Osteoblast (primary cell): ENCODE measurements at regions not wholly inside any gene's neighbourhood (a gene's known extent, or its start where the extent isn't known, plus 50 kb on each side); places are given as distances from the start of the nearest gene placed in this dataset.

Experiments
- DNase-seq: peaks from one replicate; pipeline ENCODE4 v3.0.0; 2011; ENCODE audit warnings: low spot score, mixed read lengths; ENCODE audit not compliant: insufficient read length; ENCODE audit errors: missing footprints
- H2AFZ ChIP-seq: 2 replicates; pipeline ENCODE4 v1.6.0; 2011; ENCODE audit warnings: mild to moderate bottlenecking, low read length
- H3K27ac ChIP-seq: 2 replicates; pipeline ENCODE4 v1.5.1; 2011; ENCODE audit warnings: mild to moderate bottlenecking, low read depth, low read length, moderate library complexity
- H3K27me3 ChIP-seq: 2 replicates; pipeline ENCODE4 v1.6.0; 2012; ENCODE audit warnings: mild to moderate bottlenecking, control low read depth, inconsistent platforms, low read length, moderate library complexity; ENCODE audit not compliant: insufficient read depth
- H3K36me3 ChIP-seq: 2 replicates; pipeline ENCODE4 v1.5.1; 2011; ENCODE audit warnings: mild to moderate bottlenecking, low read length, control low read depth, moderate library complexity; ENCODE audit not compliant: insufficient read depth
- H3K4me1 ChIP-seq: 2 replicates; pipeline ENCODE4 v1.5.1; 2011; ENCODE audit warnings: mild to moderate bottlenecking, low read length, control low read depth, moderate library complexity; ENCODE audit not compliant: insufficient read depth
- H3K4me2 ChIP-seq: 2 replicates; pipeline ENCODE4 v1.6.0; 2011; ENCODE audit warnings: mild to moderate bottlenecking, low read length; ENCODE audit not compliant: insufficient read depth
- H3K4me3 ChIP-seq: fragments of 200-600 bp; sonication (generic); 3 replicates; pipeline ENCODE4 v1.5.1; 2012; ENCODE audit warnings: mild to moderate bottlenecking, low read length, inconsistent platforms; ENCODE audit not compliant: insufficient read depth
- H3K79me2 ChIP-seq: 2 replicates; pipeline ENCODE4 v1.6.0; 2012; ENCODE audit warnings: mild to moderate bottlenecking, low read length, control low read depth, inconsistent platforms; ENCODE audit not compliant: insufficient read depth
- H3K9me3 ChIP-seq: 2 replicates; pipeline ENCODE4 v1.5.1; 2011; ENCODE audit warnings: low read depth, low read length, control low read depth
- H4K20me1 ChIP-seq: 2 replicates; pipeline ENCODE4 v1.6.0; 2012; ENCODE audit warnings: mild to moderate bottlenecking, low read length, control low read depth; ENCODE audit not compliant: insufficient read depth
- CTCF ChIP-seq: IDR thresholded peaks from 2 replicates; pipeline ENCODE4 v1.5.1; 2011; ENCODE audit warnings: mild to moderate bottlenecking, low read depth, low read length, moderate library complexity; ENCODE audit errors: extremely low read depth

- Histone ChIP-seq H3K27me3 (no peaks in the 10 kb centered on the region), H2AFZ (no peak overlapping the region), H3K79me2 (no peaks in the 10 kb centered on the region), H3K9me3 (no peaks in the 10 kb centered on the region), H4K20me1 (no peaks in the 10 kb centered on the region), H3K36me3 (no peaks in the 10 kb centered on the region), H3K4me2 (no peak overlapping the region), H3K4me1 (no peaks in the 10 kb centered on the region), H3K4me3 (no peak overlapping the region), H3K27ac (no peak overlapping the region)
- no peak for DNase-seq
- no peak for TF ChIP-seq CTCF
Observed at GRCh38 chr1:208374391-208374941, 130.3 kb upstream of the PLXNA2 start.

GRCh38 chr1:208381481-208381880 is 137.3 kb upstream of the PLXNA2 start:
- TF ChIP-seq CTCF: no peak
- Histone ChIP-seq H3K4me2 (no peak overlapping the region), H4K20me1 (no peaks in the 10 kb centered on the region), H3K27ac (no peak overlapping the region), H3K36me3 (no peaks in the 10 kb centered on the region), H3K27me3 (no peaks in the 10 kb centered on the region), H3K4me3 (no peak overlapping the region), H2AFZ (no peak overlapping the region), H3K4me1 (no peaks in the 10 kb centered on the region), H3K9me3 (no peaks in the 10 kb centered on the region), H3K79me2 (no peaks in the 10 kb centered on the region)
- no peak for DNase-seq

- Histone ChIP-seq H3K36me3 (no peaks in the 10 kb centered on the region), H2AFZ (no peak overlapping the region), H3K4me2 (no peak overlapping the region), H3K9me3 (no peaks in the 10 kb centered on the region), H3K4me1 (no peaks in the 10 kb centered on the region), H3K27me3 (no peaks in the 10 kb centered on the region), H3K27ac (no peak overlapping the region), H3K79me2 (no peaks in the 10 kb centered on the region), H3K4me3 (no peak overlapping the region), H4K20me1 (no peaks in the 10 kb centered on the region)
- TF ChIP-seq CTCF: no peak
- DNase-seq: no peak
Observed at GRCh38 chr1:208387908-208388811, 144.0 kb upstream of the PLXNA2 start.

- no peak for TF ChIP-seq CTCF
- Histone ChIP-seq H3K4me2 (no peak overlapping the region), H2AFZ (no peak overlapping the region), H3K4me3 (no peak overlapping the region), H4K20me1 (no peaks in the 10 kb centered on the region), H3K9me3 (no peaks in the 10 kb centered on the region), H3K36me3 (no peaks in the 10 kb centered on the region), H3K4me1 (no peaks in the 10 kb centered on the region), H3K27ac (no peak overlapping the region), H3K79me2 (no peaks in the 10 kb centered on the region), H3K27me3 (no peaks in the 10 kb centered on the region)
- no peak for DNase-seq
Observed at GRCh38 chr1:208393416-208393815, 149.2 kb upstream of the PLXNA2 start.
